MM.1S (cell line): ENCODE measurements at regions not wholly inside any gene's neighbourhood (a gene's known extent, or its start where the extent isn't known, plus 50 kb on each side); places are given as distances from the start of the nearest gene placed in this dataset.

Source experiments
- DNase-seq: peaks from one replicate; pipeline ENCODE4 v3.0.0-alpha.2; 2015
- H2AFZ ChIP-seq: fragments of 300-600 bp; sonication (generic); 2 replicates; pipeline ENCODE4 v1.6.0; 2016; ENCODE audit warnings: antibody characterized with exemption, low read length
- H3F3A ChIP-seq: fragments of 300-600 bp; sonication (generic); 2 replicates; pipeline ENCODE4 v1.6.1; 2016; ENCODE audit warnings: mild to moderate bottlenecking, antibody characterized with exemption, low read length, moderate library complexity, mixed read lengths; ENCODE audit not compliant: insufficient read depth
- H3K27ac ChIP-seq: fragments of 300-600 bp; sonication (generic); 2 replicates; pipeline ENCODE4 v1.5.1; 2016; ENCODE audit warnings: mild to moderate bottlenecking, low read length
- H3K27me3 ChIP-seq: fragments of 300-600 bp; sonication (generic); replicated peaks from 2 replicates; pipeline ENCODE4 v1.6.0; 2016; ENCODE audit warnings: low read length; ENCODE audit not compliant: insufficient read depth
- H3K36me3 ChIP-seq: fragments of 300-600 bp; sonication (generic); replicated peaks from 2 replicates; pipeline ENCODE4 v1.6.1; 2016; ENCODE audit warnings: mild to moderate bottlenecking, low read length, mixed read lengths; ENCODE audit not compliant: insufficient read depth
- H3K4me1 ChIP-seq: fragments of 300-600 bp; sonication (generic); 2 replicates; pipeline ENCODE4 v1.6.1; 2016; ENCODE audit warnings: low read length, mixed read lengths
- H3K4me2 ChIP-seq: fragments of 300-600 bp; sonication (generic); 2 replicates; pipeline ENCODE4 v1.6.0; 2016; ENCODE audit warnings: low read depth, low read length
- H3K4me3 ChIP-seq: fragments of 300-600 bp; sonication (generic); 2 replicates; pipeline ENCODE4 v1.5.1; 2016; ENCODE audit warnings: low read length, mixed read lengths
- H3K79me2 ChIP-seq: fragments of 300-600 bp; sonication (generic); 2 replicates; pipeline ENCODE4 v1.6.1; 2016; ENCODE audit warnings: mixed run types, low read length, mixed read lengths
- H3K9ac ChIP-seq: fragments of 300-600 bp; sonication (generic); 2 replicates; pipeline ENCODE4 v1.6.1; 2016; ENCODE audit warnings: low read length, mixed read lengths
- H3K9me2 ChIP-seq: fragments of 300-600 bp; sonication (generic); replicated peaks from 2 replicates; pipeline ENCODE4 v1.6.1; 2016; ENCODE audit warnings: mild to moderate bottlenecking, low read length, mixed read lengths; ENCODE audit not compliant: insufficient read depth
- H3K9me3 ChIP-seq: fragments of 300-600 bp; sonication (generic); replicated peaks from 2 replicates; pipeline ENCODE4 v1.6.1; 2016; ENCODE audit warnings: mild to moderate bottlenecking, low read length, mixed read lengths; ENCODE audit not compliant: insufficient read depth
- H4K20me1 ChIP-seq: fragments of 300-600 bp; sonication (generic); 2 replicates; pipeline ENCODE4 v1.6.1; 2016; ENCODE audit warnings: mild to moderate bottlenecking, low read length, moderate library complexity, mixed read lengths; ENCODE audit not compliant: insufficient read depth
- EZH2 ChIP-seq: fragments of 300-600 bp; sonication (generic); optimal IDR thresholded peaks from 2 replicates; pipeline ENCODE3; 2017; ENCODE audit warnings: low read depth, mild to moderate bottlenecking, antibody characterized with exemption, low read length, mixed read lengths
- EZH2phosphoT487 ChIP-seq: fragments of 300-600 bp; sonication (generic); IDR thresholded peaks from 2 replicates; pipeline ENCODE4 v1.6.1; 2018; ENCODE audit warnings: antibody characterized with exemption, low read length
- TF ChIP-seq, protein P1 (sequence below): fragments of 300-600 bp; sonication (generic); IDR thresholded peaks from 2 replicates; pipeline ENCODE4 v1.5.1; 2016; ENCODE audit warnings: antibody characterized with exemption, low read length, mixed read lengths

DNA sequence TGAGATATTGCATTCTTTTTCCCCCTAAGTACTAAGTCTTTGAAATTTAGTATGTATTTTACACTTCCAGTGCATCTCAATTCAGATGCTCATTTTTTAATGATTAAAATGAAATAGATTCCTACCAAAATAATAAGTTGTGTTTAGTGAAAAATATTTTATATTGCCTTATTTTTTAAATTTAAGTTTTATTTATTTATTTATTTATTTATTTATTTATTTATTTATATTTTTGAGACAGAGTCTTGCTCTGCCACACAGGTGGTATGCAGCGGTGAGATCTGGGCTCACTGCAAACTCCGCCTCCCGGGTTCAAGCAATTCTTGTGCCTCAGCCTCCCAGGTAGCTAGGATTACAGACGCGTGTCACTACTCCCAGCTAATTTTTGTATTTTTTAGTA, 95.5 kb downstream of the RPS24 start:
- H3K4me3 ChIP-seq = no peak overlapping the region

DNA sequence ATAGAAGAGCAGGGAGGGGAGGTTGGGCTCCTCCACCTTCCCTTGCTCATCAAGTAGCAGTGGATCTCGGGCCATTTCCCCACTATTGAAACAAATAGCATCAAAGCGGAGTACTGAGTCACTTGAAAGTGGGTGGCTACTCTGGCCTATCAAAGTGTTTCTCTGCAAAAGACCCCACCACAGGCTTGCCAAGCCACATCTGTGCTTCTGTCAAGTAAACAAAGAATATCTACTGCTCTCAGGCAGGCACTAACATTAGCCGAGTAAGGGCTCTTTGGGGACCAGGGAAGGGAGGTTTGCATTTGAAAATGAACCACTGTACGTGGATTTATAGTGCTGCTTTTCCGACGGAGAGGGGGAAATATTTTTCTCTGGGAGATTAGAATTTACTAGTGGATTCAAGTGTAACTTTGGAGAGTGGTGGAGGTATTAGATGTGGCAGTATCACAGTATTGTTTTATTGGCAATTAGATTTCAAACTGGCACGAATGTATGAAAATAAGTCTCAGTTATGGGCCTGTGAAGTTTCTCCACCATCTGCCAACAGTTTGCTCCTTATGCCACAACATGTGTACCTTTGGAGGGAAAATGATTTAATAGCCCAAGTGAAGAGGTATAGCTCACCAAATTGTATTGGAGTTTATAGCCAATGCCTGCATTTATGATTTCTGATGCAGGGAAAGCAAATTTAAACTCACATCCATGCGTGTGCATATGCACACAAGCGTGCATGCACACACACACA, 97.5 kb downstream of the RPS24 start:
- Histone ChIP-seq H3K4me2 (no peak overlapping the region), H3K9me3 (no peaks in the 10 kb centered on the region), H3K27me3 (no peaks in the 10 kb centered on the region), H2AFZ (no peak overlapping the region), H3F3A (no peaks in the 10 kb centered on the region), H3K4me1 (peaks cover 14% of the 10 kb centered on the region; the same call in 1 of the 2 replicates), H3K36me3 (no peaks in the 10 kb centered on the region), H4K20me1 (no peaks in the 10 kb centered on the region), H3K79me2 (no peaks in the 10 kb centered on the region), H3K9me2 (no peaks in the 10 kb centered on the region), H3K9ac (no peak overlapping the region), H3K4me3 (no peak overlapping the region), H3K27ac (no peak overlapping the region)
- TF ChIP-seq EZH2phosphoT487 (no peak), EZH2 (no peak)
- TF ChIP-seq, protein P1, sequence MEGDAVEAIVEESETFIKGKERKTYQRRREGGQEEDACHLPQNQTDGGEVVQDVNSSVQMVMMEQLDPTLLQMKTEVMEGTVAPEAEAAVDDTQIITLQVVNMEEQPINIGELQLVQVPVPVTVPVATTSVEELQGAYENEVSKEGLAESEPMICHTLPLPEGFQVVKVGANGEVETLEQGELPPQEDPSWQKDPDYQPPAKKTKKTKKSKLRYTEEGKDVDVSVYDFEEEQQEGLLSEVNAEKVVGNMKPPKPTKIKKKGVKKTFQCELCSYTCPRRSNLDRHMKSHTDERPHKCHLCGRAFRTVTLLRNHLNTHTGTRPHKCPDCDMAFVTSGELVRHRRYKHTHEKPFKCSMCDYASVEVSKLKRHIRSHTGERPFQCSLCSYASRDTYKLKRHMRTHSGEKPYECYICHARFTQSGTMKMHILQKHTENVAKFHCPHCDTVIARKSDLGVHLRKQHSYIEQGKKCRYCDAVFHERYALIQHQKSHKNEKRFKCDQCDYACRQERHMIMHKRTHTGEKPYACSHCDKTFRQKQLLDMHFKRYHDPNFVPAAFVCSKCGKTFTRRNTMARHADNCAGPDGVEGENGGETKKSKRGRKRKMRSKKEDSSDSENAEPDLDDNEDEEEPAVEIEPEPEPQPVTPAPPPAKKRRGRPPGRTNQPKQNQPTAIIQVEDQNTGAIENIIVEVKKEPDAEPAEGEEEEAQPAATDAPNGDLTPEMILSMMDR = no peak
- DNase-seq = no peak

More for the DNA sequence above, 95.5 kb downstream of the RPS24 start:
- H3K4me1 ChIP-seq = no peaks in the 10 kb centered on the region
- no peaks in the 10 kb centered on the region for H3K9me2 ChIP-seq
- H3K36me3 ChIP-seq = no peaks in the 10 kb centered on the region
- H3K27ac ChIP-seq = no peak overlapping the region
- no peak overlapping the region for H3K4me2 ChIP-seq
- no peaks in the 10 kb centered on the region for H3F3A ChIP-seq
- H3K9ac ChIP-seq = no peak overlapping the region
- DNase-seq = no peak
- TF ChIP-seq, protein P1 = no peak
- no peak for TF ChIP-seq EZH2
- no peak for TF ChIP-seq EZH2phosphoT487
- H3K27me3 ChIP-seq = no peaks in the 10 kb centered on the region
- no peaks in the 10 kb centered on the region for H3K79me2 ChIP-seq
- H3K9me3 ChIP-seq = no peaks in the 10 kb centered on the region
- H4K20me1 ChIP-seq = no peaks in the 10 kb centered on the region
- no peak overlapping the region for H2AFZ ChIP-seq

- no peak overlapping the region for H3K9ac ChIP-seq
- H3K9me2 ChIP-seq = no peaks in the 10 kb centered on the region
- H3F3A ChIP-seq = 0 out of 2 replicates have a peak, but pooled peaks cover 5% of the 10 kb centered on the region
- H3K4me1 ChIP-seq = peaks cover 28% of the 10 kb centered on the region
- TF ChIP-seq EZH2phosphoT487 (no peak), EZH2 (no peak)
- TF ChIP-seq, protein P1 = no peak
- no peaks in the 10 kb centered on the region for H3K79me2 ChIP-seq
- no peaks in the 10 kb centered on the region for H3K36me3 ChIP-seq
- no peaks in the 10 kb centered on the region for H4K20me1 ChIP-seq
- no peak overlapping the region for H3K4me3 ChIP-seq
- H3K4me2 ChIP-seq = no peak overlapping the region
- no peak for DNase-seq
- H3K27ac ChIP-seq = no peak overlapping the region; the same call in 1 of the 2 replicates
- no peaks in the 10 kb centered on the region for H3K9me3 ChIP-seq
- no peaks in the 10 kb centered on the region for H3K27me3 ChIP-seq
- no peak overlapping the region for H2AFZ ChIP-seq
Measured at GRCh38 chr10:78134773-78135306, 101.2 kb downstream of the RPS24 start.
